ENCODE measurements at regions not wholly inside any gene's neighbourhood (a gene's known extent, or its start where the extent isn't known, plus 50 kb on each side); places are given as distances from the start of the nearest gene placed in this dataset.

DNA sequence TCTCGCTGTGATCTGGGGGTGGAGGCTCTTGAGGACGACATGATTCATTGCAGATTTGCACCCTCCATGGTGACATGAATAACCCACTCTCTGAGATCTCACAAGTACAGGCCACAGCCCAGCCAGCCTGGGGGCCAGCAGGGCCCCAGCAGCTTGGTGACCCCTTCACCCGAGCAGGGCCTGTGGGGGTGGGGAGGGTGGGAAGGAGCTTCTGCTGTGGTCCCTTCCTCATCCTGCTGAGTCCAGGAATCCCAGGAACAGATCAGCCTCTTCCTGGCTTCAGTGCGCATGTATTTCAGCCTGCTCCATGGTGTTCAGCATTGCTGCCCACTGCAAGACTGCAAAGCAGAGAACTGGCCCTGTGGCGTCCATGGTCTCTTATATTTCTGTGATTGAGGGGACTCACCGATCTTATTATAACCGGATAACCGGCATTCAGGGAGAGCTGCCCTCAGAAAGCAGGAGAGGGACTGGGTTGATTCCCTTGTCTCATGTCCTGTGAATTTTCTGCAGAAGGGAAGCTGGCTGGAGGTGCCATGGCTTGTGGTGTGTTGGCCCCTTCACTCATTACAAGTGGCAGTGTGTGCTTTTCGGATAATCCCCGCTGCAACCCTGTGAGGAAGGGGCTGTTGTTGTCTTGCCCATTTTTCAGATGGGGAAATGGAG, 118.8 kb upstream of the FRMD1 start:
- TF ChIP-seq GATA3 (IDR thresholded peaks at IDR 0.05; ENCODE audit: low read depth, low read length) (no peak), GATA2 (IDR thresholded peaks at IDR 0.05; ENCODE audit: low read depth, low read length) (no peak)

All from SH-SY5Y (cell line).